ENCODE measurements at regions not wholly inside any gene's neighbourhood (a gene's known extent, or its start where the extent isn't known, plus 50 kb on each side); places are given as distances from the start of the nearest gene placed in this dataset.
"Not testable (repeated sequence)": the region's sequence is repeated elsewhere in the genome, so short reads cannot be mapped to it uniquely, and the experiment has no call there.

- DNase-seq = no peak
Measured at GRCh38 chr5:165029099-165029870, 1523.9 kb downstream of the MAT2B start.

- no peak for DNase-seq
Measured at GRCh38 chr5:165030971-165031370, 1525.6 kb downstream of the MAT2B start.

GRCh38 chr5:165031371-165031770 is 1526.0 kb downstream of the MAT2B start:
- no peak for DNase-seq

GRCh38 chr5:165035520-165035919 is 1530.1 kb downstream of the MAT2B start:
- no peak for DNase-seq

- DNase-seq = no peak
Measured at GRCh38 chr5:165039748-165040147, 1534.3 kb downstream of the MAT2B start.

- DNase-seq = not testable (repeated sequence)
Measured at GRCh38 chr5:165045941-165046340, 1540.5 kb downstream of the MAT2B start.

GRCh38 chr5:165055476-165055875 is 1550.1 kb downstream of the MAT2B start:
- DNase-seq = no peak

GRCh38 chr5:165057145-165057544 is 1551.7 kb downstream of the MAT2B start:
- DNase-seq = no peak

GRCh38 chr5:165066751-165067385 is 1561.4 kb downstream of the MAT2B start:
- no peak for DNase-seq

GRCh38 chr5:165076686-165077085 is 1571.3 kb downstream of the MAT2B start:
- DNase-seq = no peak

- no peak for DNase-seq
Measured at GRCh38 chr5:165079389-165079788, 1574.0 kb downstream of the MAT2B start.

GRCh38 chr5:165083394-165083793 is 1578.0 kb downstream of the MAT2B start:
- no peak for DNase-seq

GRCh38 chr5:165086465-165086864 is 1581.0 kb downstream of the MAT2B start:
- DNase-seq = no peak

GRCh38 chr5:165094782-165095181 is 1589.4 kb downstream of the MAT2B start:
- DNase-seq = no peak

- DNase-seq = no peak
Measured at GRCh38 chr5:165101709-165102108, 1596.3 kb downstream of the MAT2B start.

GRCh38 chr5:165104611-165105010 is 1599.2 kb downstream of the MAT2B start:
- DNase-seq = no peak

GRCh38 chr5:165108809-165109208 is 1603.4 kb downstream of the MAT2B start:
- no peak for DNase-seq

GRCh38 chr5:165119175-165119574 is 1613.8 kb downstream of the MAT2B start:
- no peak for DNase-seq

- DNase-seq = no peak
Measured at GRCh38 chr5:165126598-165126997, 1621.2 kb downstream of the MAT2B start.

- no peak for DNase-seq
Measured at GRCh38 chr5:165127941-165128340, 1622.5 kb downstream of the MAT2B start.

- no peak for DNase-seq
Measured at GRCh38 chr5:165130656-165131055, 1625.2 kb downstream of the MAT2B start.

GRCh38 chr5:165134155-165134554 is 1628.7 kb downstream of the MAT2B start:
- no peak for DNase-seq

- no peak for DNase-seq
Measured at GRCh38 chr5:165135565-165135964, 1630.1 kb downstream of the MAT2B start.

GRCh38 chr5:165137701-165138100 is 1632.3 kb downstream of the MAT2B start:
- no peak for DNase-seq

- DNase-seq = no peak
Measured at GRCh38 chr5:165138236-165138635, 1632.8 kb downstream of the MAT2B start.

All from NCI-H2081 (cell line).